K562 (cell line): ENCODE measurements at regions not wholly inside any gene's neighbourhood (a gene's known extent, or its start where the extent isn't known, plus 50 kb on each side); places are given as distances from the start of the nearest gene placed in this dataset.

Source experiments
- ATAC-seq: fragments of 200-7000 bp; cut with Tn5 transposase; 3 replicates; pipeline ENCODE4 v1.9.1; 2020; ENCODE audit warnings: moderate library complexity
- BruUV-seq: library from RNA; stranded (reverse); fragments of 400-500 nt; replicated peaks from 2 replicates; lab custom pipeline; 2021; lab: Mats Ljungman, UMichigan
- CTCF ChIA-PET: fragments of 300-600 bp; formaldehyde crosslinking; extraction: SDS; loops from one replicate; lab custom pipeline; 2021; ENCODE audit warnings: low intra/inter-chr PET ratio; lab: Yijun Ruan, JAX
- POLR2A ChIA-PET: fragments of 300-600, 350-650 bp; sonication (Branson Sonifier 250); formaldehyde crosslinking; extraction: SDS; loops from one replicate; lab custom pipeline; 2021; ENCODE audit warnings: antibody characterized with exemption, inconsistent platforms; lab: Yijun Ruan, JAX
- DNase-seq, 4 experiments: peaks; one replicate each; pipeline versions ENCODE4 v3.0.0 to v3.0.0-alpha.2; 2011 to 2018; ENCODE audit warnings: low spot score in 3 of 4, mixed read lengths in 3 of 4; ENCODE audit errors: extremely low read depth in 1 of 4
- FAIRE-seq: peaks from 2 replicates; lab custom pipeline; 2011; peaks lifted over from hg19 to GRCh38; lab: Jason Lieb, UNC
- H2AFZ ChIP-seq: 2 replicates; pipeline ENCODE4 v1.6.0; 2011; ENCODE audit warnings: low read depth, low read length, control low read depth, inconsistent platforms
- H3K27ac ChIP-seq: fragments of 200-600 bp; 3 replicates; pipeline ENCODE4 v1.8.0; 2011; ENCODE audit warnings: low read depth, mild to moderate bottlenecking, control low read depth, inconsistent platforms, low read length, moderate library complexity, mixed read lengths; ENCODE audit errors: extremely low read depth
- H3K27me3 ChIP-seq, 2 experiments: fragments of 300-600 bp in 1 of 2; 2 replicates in 1 of 2; 3 replicates in 1 of 2; pipeline versions ENCODE4 v1.6.0 to v1.8.0; 2011; ENCODE audit warnings: inconsistent platforms in 2 of 2, low read length in 2 of 2, mild to moderate bottlenecking in 1 of 2, mixed read lengths in 1 of 2, moderate library complexity in 1 of 2; ENCODE audit not compliant: control insufficient read depth in 2 of 2, insufficient read depth in 2 of 2
- H3K36me3 ChIP-seq: fragments of 300-600 bp; 3 replicates; pipeline ENCODE4 v1.8.0; 2011; ENCODE audit warnings: mild to moderate bottlenecking, low read length, inconsistent platforms; ENCODE audit not compliant: control insufficient read depth, insufficient read depth
- H3K4me1 ChIP-seq, 2 experiments: fragments of 200-600 bp in 1 of 2; replicated peaks in 1 of 2; 2 replicates in 1 of 2; 3 replicates in 1 of 2; pipeline versions ENCODE4 v1.5.1 to v1.8.0; 2011; ENCODE audit warnings: inconsistent platforms in 2 of 2, low read length in 2 of 2, mild to moderate bottlenecking in 1 of 2, mixed read lengths in 1 of 2, moderate library complexity in 1 of 2; ENCODE audit not compliant: control insufficient read depth in 2 of 2, insufficient read depth in 2 of 2
- H3K4me2 ChIP-seq: 2 replicates; pipeline ENCODE4 v1.6.1; 2011; ENCODE audit warnings: low read length, control low read depth, inconsistent platforms, mixed read lengths; ENCODE audit not compliant: insufficient read depth
- H3K4me3 ChIP-seq: fragments of 200-600 bp; sonication (generic), shearing (Covaris generic); 2 replicates; pipeline ENCODE4 v1.5.1; 2016; ENCODE audit warnings: control low read depth, inconsistent platforms
- H3K79me2 ChIP-seq: fragments of 200-600 bp; 3 replicates; pipeline ENCODE4 v1.8.0; 2011; ENCODE audit warnings: low read length, inconsistent platforms; ENCODE audit not compliant: control insufficient read depth, insufficient read depth
- H3K9ac ChIP-seq, 2 experiments: 2 replicates each; pipeline versions ENCODE4 v1.6.0 to v1.6.1; 2011; ENCODE audit warnings: low read depth in 2 of 2, low read length in 2 of 2, control low read depth in 1 of 2, inconsistent platforms in 1 of 2, mild to moderate bottlenecking in 1 of 2, mixed read lengths in 1 of 2; ENCODE audit not compliant: insufficient read depth in 1 of 2
- H3K9me1 ChIP-seq: one replicate; pipeline ENCODE4 v1.6.0; 2011; ENCODE audit warnings: inconsistent platforms, mild to moderate bottlenecking, low read length, moderate library complexity; ENCODE audit not compliant: control insufficient read depth, insufficient read depth
- H3K9me3 ChIP-seq: replicated peaks from 2 replicates; pipeline ENCODE4 v1.5.1; 2011; ENCODE audit warnings: low read depth, low read length, inconsistent platforms; ENCODE audit not compliant: control insufficient read depth, insufficient read depth
- H4K20me1 ChIP-seq: replicated peaks from 2 replicates; pipeline ENCODE4 v1.6.1; 2011; ENCODE audit warnings: low read length, inconsistent platforms, mixed read lengths; ENCODE audit not compliant: control insufficient read depth, insufficient read depth
- ARID1B ChIP-seq: fragments of 450-650 bp; IDR thresholded peaks from 2 replicates; pipeline ENCODE4 v1.6.1; 2016; ENCODE audit warnings: antibody characterized with exemption, mild to moderate bottlenecking, inconsistent platforms
- ATF1 ChIP-seq, 2 experiments: fragments of 450-650 bp in 1 of 2; IDR thresholded peaks; 2 replicates each; pipeline ENCODE4 v1.6.1; 2016; ENCODE audit warnings: missing compliant biosample characterization in 1 of 2, missing genetic modification characterization in 1 of 2
- BRF1 ChIP-seq: IDR thresholded peaks from 3 replicates; pipeline ENCODE4 v1.6.1; 2011; ENCODE audit warnings: borderline replicate concordance, mild to moderate bottlenecking; ENCODE audit not compliant: insufficient read length; ENCODE audit errors: extremely low read depth
- HSF4 ChIP-seq: fragments of 250-450 bp; sonication (Bioruptor Pico); IDR thresholded peaks from 2 replicates; pipeline ENCODE4 v2.1.2; 2022; ENCODE audit warnings: mild to moderate bottlenecking, moderate library complexity, borderline replicate concordance
- MTF1 ChIP-seq: fragments of 250-450 bp; sonication (Bioruptor Pico); IDR thresholded peaks from 2 replicates; pipeline ENCODE4 v1.9.0; 2021; ENCODE audit warnings: moderate library complexity, mild to moderate bottlenecking, inconsistent platforms, borderline replicate concordance
- NR0B1 ChIP-seq: fragments of 450-650 bp; IDR thresholded peaks from one replicate; pipeline ENCODE4 v1.6.1; 2018; ENCODE audit warnings: mild to moderate bottlenecking, moderate library complexity; ENCODE audit not compliant: partially characterized antibody
- PHF20 ChIP-seq: fragments of 450-650 bp; IDR thresholded peaks from 2 replicates; pipeline ENCODE4 v1.6.1; 2018; ENCODE audit not compliant: partially characterized antibody
- PTBP1 ChIP-seq: fragments of 200-400 bp; formaldehyde crosslinking; IDR thresholded peaks from 2 replicates; pipeline ENCODE4 v1.6.1; 2017; ENCODE audit warnings: low read depth, low read length
- RAD51 ChIP-seq: fragments of 450-650 bp; IDR thresholded peaks from 2 replicates; pipeline ENCODE4 v1.7.1; 2016; ENCODE audit warnings: low read depth, mild to moderate bottlenecking, borderline replicate concordance
- U2AF1 ChIP-seq: fragments of 200-400 bp; formaldehyde crosslinking; optimal IDR thresholded peaks from 2 replicates; pipeline ENCODE3; 2017; ENCODE audit warnings: mild to moderate bottlenecking, low read depth, low read length, moderate library complexity
- ZBTB1 ChIP-seq: sonication (generic); formaldehyde crosslinking; IDR thresholded peaks from 2 replicates; pipeline ENCODE4 v1.8.1; 2023; ENCODE audit warnings: missing genetic modification reagents, low read depth, mild to moderate bottlenecking, borderline replicate concordance
- ZNF217 ChIP-seq: sonication (generic); formaldehyde crosslinking; IDR thresholded peaks from 2 replicates; pipeline ENCODE4 v1.8.0; 2022; ENCODE audit warnings: mild to moderate bottlenecking, missing genetic modification reagents
- ZNF316 ChIP-seq: fragments of 450-650 bp; IDR thresholded peaks from 2 replicates; pipeline ENCODE4 v1.6.1; 2016
- WGBS: fragments of 100-300 bp; shearing (Covaris generic); methylation state at CpG from one replicate; pipeline ENCODE4 v1.1.6; 2016; ENCODE audit warnings: low coverage, mixed read lengths; ENCODE audit not compliant: insufficient coverage; ENCODE audit errors: missing lambda C conversion rate; 5-methylcytosine and 5-hydroxymethylcytosine counted together
- in situ Hi-C: fragments of 300-500 bp; cut with MboI; formaldehyde crosslinking; loops from 4 replicates; pipeline ENCODE4 v1.15.0; 2018; ENCODE audit warnings: inconsistent platforms, mixed read lengths
- intact Hi-C: fragments of 100-400 bp; cut with micrococcal nuclease; formaldehyde crosslinking; loops from 2 replicates; pipeline ENCODE4 v1.14.2; 2022

GRCh38 chr2:66273933-66274490 lies 160.9 kb upstream of the MEIS1 start (continued):
- TF ChIP-seq RAD51 (no peak), HSF4 (CRISPR knock-in tag) (no peak), U2AF1 (no peak), ATF1 (CRISPR knock-in tag; IDR thresholded peaks at IDR 0.05) (no peak), ATF1 (tag; IDR thresholded peaks at IDR 0.05) (no peak)

GRCh38 chr2:66272751-66273150 lies 162.2 kb upstream of the MEIS1 start:
- Histone ChIP-seq H3K27me3 (peaks cover 0 to 2% of the 10 kb centered on the region in 2 experiments; a peak in 1 of 5 replicates), H3K4me1 (no peaks in the 10 kb centered on the region), H3K4me3 (no peak overlapping the region), H3K4me2 (no peak overlapping the region), H3K36me3 (no peaks in the 10 kb centered on the region), H3K9me1 (no peaks in the 10 kb centered on the region), H2AFZ (no peak overlapping the region), H3K27ac (no peak overlapping the region), H4K20me1 (no peaks in the 10 kb centered on the region), H3K79me2 (no peaks in the 10 kb centered on the region), H3K9ac (no peak overlapping the region), H3K9me3 (no peaks in the 10 kb centered on the region)
- DNase-seq: no peak
- ChIA-PET POLR2A (no interaction called here), CTCF (no interaction called here)
- intact Hi-C loops (no loop called here), in situ Hi-C loops (no loop called here)
- FAIRE-seq: no peak
- TF ChIP-seq PHF20 (no peak), ZNF316 (no peak), ZNF217 (CRISPR knock-in tag) (no peak), ARID1B (no peak), BRF1 (no peak), ZBTB1 (no peak), NR0B1 (no peak), MTF1 (CRISPR knock-in tag) (no peak), PTBP1 (no peak)
- no TSS peak for BruUV-seq
- under 1% methylated on average over 6 of the region's 6 CpGs for WGBS
- ATAC-seq: no peak
